ENCODE measurements at regions not wholly inside any gene's neighbourhood (a gene's known extent, or its start where the extent isn't known, plus 50 kb on each side); places are given as distances from the start of the nearest gene placed in this dataset.

DNA sequence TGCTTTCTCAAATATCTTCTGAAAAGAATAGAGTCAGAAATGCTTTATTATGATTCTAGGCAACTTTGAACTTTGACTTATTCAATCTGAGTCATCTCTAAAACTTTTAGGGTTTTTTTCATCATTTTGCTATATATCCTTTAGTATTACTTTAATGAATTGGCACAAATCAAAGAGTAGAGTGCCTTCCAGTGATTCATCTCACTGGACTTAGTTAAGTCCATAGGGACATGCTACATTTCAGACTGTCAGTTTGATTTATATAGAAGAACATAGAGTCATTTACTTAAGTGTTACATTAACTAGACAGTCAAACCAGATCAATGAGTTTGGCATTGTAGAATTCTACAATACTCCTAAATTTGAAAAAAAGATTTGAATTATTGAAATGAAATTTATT is 1235.7 kb upstream of the MAP3K7 start:
- no peaks in the 10 kb centered on the region for H4K20me1 ChIP-seq (ENCODE audit: control insufficient read depth, extremely low read depth, insufficient read depth, low read length)
- peak in 1 of 2 donors; percentile 17 for DNase-seq (ENCODE audit: low read depth in 2 of 2)
- H3K27ac ChIP-seq (ENCODE audit: insufficient read depth, low read length) = no peak overlapping the region
- no peak overlapping the region for H3K9ac ChIP-seq (ENCODE audit: insufficient read depth, low read length)
- H3K4me1 ChIP-seq (ENCODE audit: control insufficient read depth, extremely low read depth, insufficient read depth, low read length) = no peaks in the 10 kb centered on the region
- no peak overlapping the region for H3K4me3 ChIP-seq (replicated peaks in 1 of 4; ENCODE audit: control extremely low read depth in 1 of 4, insufficient read depth in 1 of 4, low read depth in 3 of 4, low read length in 4 of 4)
- TF ChIP-seq, protein P1, sequence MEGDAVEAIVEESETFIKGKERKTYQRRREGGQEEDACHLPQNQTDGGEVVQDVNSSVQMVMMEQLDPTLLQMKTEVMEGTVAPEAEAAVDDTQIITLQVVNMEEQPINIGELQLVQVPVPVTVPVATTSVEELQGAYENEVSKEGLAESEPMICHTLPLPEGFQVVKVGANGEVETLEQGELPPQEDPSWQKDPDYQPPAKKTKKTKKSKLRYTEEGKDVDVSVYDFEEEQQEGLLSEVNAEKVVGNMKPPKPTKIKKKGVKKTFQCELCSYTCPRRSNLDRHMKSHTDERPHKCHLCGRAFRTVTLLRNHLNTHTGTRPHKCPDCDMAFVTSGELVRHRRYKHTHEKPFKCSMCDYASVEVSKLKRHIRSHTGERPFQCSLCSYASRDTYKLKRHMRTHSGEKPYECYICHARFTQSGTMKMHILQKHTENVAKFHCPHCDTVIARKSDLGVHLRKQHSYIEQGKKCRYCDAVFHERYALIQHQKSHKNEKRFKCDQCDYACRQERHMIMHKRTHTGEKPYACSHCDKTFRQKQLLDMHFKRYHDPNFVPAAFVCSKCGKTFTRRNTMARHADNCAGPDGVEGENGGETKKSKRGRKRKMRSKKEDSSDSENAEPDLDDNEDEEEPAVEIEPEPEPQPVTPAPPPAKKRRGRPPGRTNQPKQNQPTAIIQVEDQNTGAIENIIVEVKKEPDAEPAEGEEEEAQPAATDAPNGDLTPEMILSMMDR (conservative IDR thresholded peaks at IDR 0.05 in 1 of 2, IDR thresholded peaks at IDR 0.05 in 1 of 2; ENCODE audit: low read depth in 1 of 2, low read length in 2 of 2) = no peak
- no peak for TF ChIP-seq EZH2 (IDR thresholded peaks at IDR 0.05; ENCODE audit: low read length, missing control alignments)
- H3K27me3 ChIP-seq (ENCODE audit: control insufficient read depth, insufficient read depth, low read length) = no peaks in the 10 kb centered on the region
- H3K79me2 ChIP-seq (ENCODE audit: control insufficient read depth, insufficient read depth, low read length) = no peaks in the 10 kb centered on the region
- H3K4me2 ChIP-seq (ENCODE audit: extremely low read depth, insufficient read depth, low read length) = no peak overlapping the region
- no peak overlapping the region for H2AFZ ChIP-seq (ENCODE audit: low read length)
- H3K36me3 ChIP-seq (ENCODE audit: control insufficient read depth, insufficient read depth, low read length) = no peaks in the 10 kb centered on the region
- no peaks in the 10 kb centered on the region for H3K9me3 ChIP-seq (ENCODE audit: control insufficient read depth, insufficient read depth, low read depth, low read length)

DNA sequence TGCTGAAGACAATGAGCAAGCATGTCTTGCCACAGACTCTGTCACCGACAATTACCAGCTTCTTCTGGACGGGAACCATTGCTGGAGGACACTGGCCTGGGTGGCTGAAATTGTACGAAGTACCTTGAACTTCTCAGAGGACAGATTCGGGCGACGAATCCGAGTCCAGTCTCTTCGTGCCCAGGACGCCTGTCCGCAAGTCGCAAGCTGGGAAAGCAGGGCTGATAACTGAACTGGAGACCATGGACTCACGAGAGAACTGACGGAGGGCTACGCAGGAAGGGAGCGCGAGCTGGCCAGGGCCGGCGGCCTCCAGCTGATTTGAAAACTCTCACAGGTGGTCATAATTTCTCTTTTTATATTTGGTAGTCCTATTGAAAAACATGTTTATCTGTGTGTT is 1229.5 kb upstream of the MAP3K7 start:
- no peak for DNase-seq (ENCODE audit: low read depth in 2 of 2)
- H3K79me2 ChIP-seq (ENCODE audit: control insufficient read depth, insufficient read depth, low read length) = no peaks in the 10 kb centered on the region

DNA sequence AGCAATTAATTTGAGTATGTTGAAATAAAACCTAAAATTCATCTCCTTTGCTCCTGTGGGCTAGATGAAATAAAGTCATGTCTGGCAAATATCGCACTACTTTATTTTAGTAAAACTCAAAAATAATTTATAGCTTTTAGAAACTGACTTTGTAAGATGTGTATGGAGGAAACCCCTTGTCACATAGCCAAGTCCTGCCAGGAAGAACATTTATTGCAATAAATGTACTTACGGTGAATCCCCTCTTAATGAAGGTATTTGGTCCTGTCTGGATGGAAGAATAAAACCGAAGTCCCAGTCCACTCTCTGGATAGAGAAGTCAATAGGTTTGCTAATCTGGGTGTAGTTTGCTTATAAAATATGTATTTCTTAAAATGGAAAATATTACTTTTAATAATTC is 1226.8 kb upstream of the MAP3K7 start:
- H3K36me3 ChIP-seq (ENCODE audit: control insufficient read depth, insufficient read depth, low read length) = no peaks in the 10 kb centered on the region
- DNase-seq (ENCODE audit: low read depth in 2 of 2) = no peak
- no peaks in the 10 kb centered on the region for H3K4me1 ChIP-seq (ENCODE audit: control insufficient read depth, extremely low read depth, insufficient read depth, low read length)
- H3K4me2 ChIP-seq (ENCODE audit: extremely low read depth, insufficient read depth, low read length) = no peak overlapping the region
- no peak overlapping the region for H3K4me3 ChIP-seq (replicated peaks in 1 of 4; ENCODE audit: control extremely low read depth in 1 of 4, insufficient read depth in 1 of 4, low read depth in 3 of 4, low read length in 4 of 4)
- H4K20me1 ChIP-seq (ENCODE audit: control insufficient read depth, extremely low read depth, insufficient read depth, low read length) = no peaks in the 10 kb centered on the region
- no peak overlapping the region for H3K9ac ChIP-seq (ENCODE audit: insufficient read depth, low read length)
- no peaks in the 10 kb centered on the region for H3K79me2 ChIP-seq (ENCODE audit: control insufficient read depth, insufficient read depth, low read length)
- H3K9me3 ChIP-seq (ENCODE audit: control insufficient read depth, insufficient read depth, low read depth, low read length) = no peaks in the 10 kb centered on the region
- TF ChIP-seq, protein P1 (conservative IDR thresholded peaks at IDR 0.05 in 1 of 2, IDR thresholded peaks at IDR 0.05 in 1 of 2; ENCODE audit: low read depth in 1 of 2, low read length in 2 of 2) = no peak
- no peak for TF ChIP-seq EZH2 (IDR thresholded peaks at IDR 0.05; ENCODE audit: low read length, missing control alignments)
- no peak overlapping the region for H2AFZ ChIP-seq (ENCODE audit: low read length)
- no peak overlapping the region for H3K27ac ChIP-seq (ENCODE audit: insufficient read depth, low read length)
- H3K27me3 ChIP-seq (ENCODE audit: control insufficient read depth, insufficient read depth, low read length) = no peaks in the 10 kb centered on the region

More for the DNA sequence above, 1229.5 kb upstream of the MAP3K7 start:
- Histone ChIP-seq H2AFZ (ENCODE audit: low read length) (no peak overlapping the region), H3K4me1 (ENCODE audit: control insufficient read depth, extremely low read depth, insufficient read depth, low read length) (no peaks in the 10 kb centered on the region), H3K27ac (ENCODE audit: insufficient read depth, low read length) (no peak overlapping the region), H3K9ac (ENCODE audit: insufficient read depth, low read length) (no peak overlapping the region), H3K4me2 (ENCODE audit: extremely low read depth, insufficient read depth, low read length) (no peak overlapping the region), H3K9me3 (ENCODE audit: control insufficient read depth, insufficient read depth, low read depth, low read length) (no peaks in the 10 kb centered on the region), H3K27me3 (ENCODE audit: control insufficient read depth, insufficient read depth, low read length) (no peaks in the 10 kb centered on the region), H3K4me3 (replicated peaks in 1 of 4; ENCODE audit: control extremely low read depth in 1 of 4, insufficient read depth in 1 of 4, low read depth in 3 of 4, low read length in 4 of 4) (no peak overlapping the region), H4K20me1 (ENCODE audit: control insufficient read depth, extremely low read depth, insufficient read depth, low read length) (no peaks in the 10 kb centered on the region), H3K36me3 (ENCODE audit: control insufficient read depth, insufficient read depth, low read length) (no peaks in the 10 kb centered on the region)
- TF ChIP-seq, protein P1 (conservative IDR thresholded peaks at IDR 0.05 in 1 of 2, IDR thresholded peaks at IDR 0.05 in 1 of 2; ENCODE audit: low read depth in 1 of 2, low read length in 2 of 2) = no peak
- TF ChIP-seq EZH2 (IDR thresholded peaks at IDR 0.05; ENCODE audit: low read length, missing control alignments) = no peak

All from fibroblast of lung (primary cell).